Upper lobe of left lung (tissue), 4 donors: ENCODE measurements at regions not wholly inside any gene's neighbourhood (a gene's known extent, or its start where the extent isn't known, plus 50 kb on each side); places are given as distances from the start of the nearest gene placed in this dataset.

Experiments used
- EP300 ChIP-seq, 4 donors: sonication (generic); formaldehyde crosslinking; IDR thresholded peaks; one replicate each; pipeline ENCODE4 v1.5.1; 2017; ENCODE audit warnings: antibody characterized with exemption in 4 of 4, control low read depth in 2 of 4
- POLR2AphosphoS5 ChIP-seq, 2 donors: sonication (generic); formaldehyde crosslinking; IDR thresholded peaks; one replicate each; pipeline ENCODE4 v1.5.1; 2017; ENCODE audit warnings: antibody characterized with exemption in 2 of 2
- TF ChIP-seq, protein P1 (sequence below), 6 experiments: fragments of 450-650 bp in 4 of 6; fragments of 200-600 bp in 2 of 6; sonication (generic) in 2 of 6; IDR thresholded peaks; one replicate each; pipeline ENCODE4 v1.5.1; 2016 to 2019; ENCODE audit warnings: antibody characterized with exemption in 6 of 6

- TF ChIP-seq EP300 (IDR thresholded peaks at IDR 0.05) (no peak), POLR2AphosphoS5 (IDR thresholded peaks at IDR 0.05) (no peak)
- TF ChIP-seq, protein P1, sequence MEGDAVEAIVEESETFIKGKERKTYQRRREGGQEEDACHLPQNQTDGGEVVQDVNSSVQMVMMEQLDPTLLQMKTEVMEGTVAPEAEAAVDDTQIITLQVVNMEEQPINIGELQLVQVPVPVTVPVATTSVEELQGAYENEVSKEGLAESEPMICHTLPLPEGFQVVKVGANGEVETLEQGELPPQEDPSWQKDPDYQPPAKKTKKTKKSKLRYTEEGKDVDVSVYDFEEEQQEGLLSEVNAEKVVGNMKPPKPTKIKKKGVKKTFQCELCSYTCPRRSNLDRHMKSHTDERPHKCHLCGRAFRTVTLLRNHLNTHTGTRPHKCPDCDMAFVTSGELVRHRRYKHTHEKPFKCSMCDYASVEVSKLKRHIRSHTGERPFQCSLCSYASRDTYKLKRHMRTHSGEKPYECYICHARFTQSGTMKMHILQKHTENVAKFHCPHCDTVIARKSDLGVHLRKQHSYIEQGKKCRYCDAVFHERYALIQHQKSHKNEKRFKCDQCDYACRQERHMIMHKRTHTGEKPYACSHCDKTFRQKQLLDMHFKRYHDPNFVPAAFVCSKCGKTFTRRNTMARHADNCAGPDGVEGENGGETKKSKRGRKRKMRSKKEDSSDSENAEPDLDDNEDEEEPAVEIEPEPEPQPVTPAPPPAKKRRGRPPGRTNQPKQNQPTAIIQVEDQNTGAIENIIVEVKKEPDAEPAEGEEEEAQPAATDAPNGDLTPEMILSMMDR (IDR thresholded peaks at IDR 0.05): no peak
Measured at GRCh38 chr5:136528481-136529030, 163.2 kb upstream of the TRPC7 start.
